ENCODE measurements at regions not wholly inside any gene's neighbourhood (a gene's known extent, or its start where the extent isn't known, plus 50 kb on each side); places are given as distances from the start of the nearest gene placed in this dataset.
"Not testable (repeated sequence)": the region's sequence is repeated elsewhere in the genome, so short reads cannot be mapped to it uniquely, and the experiment has no call there.

DNA sequence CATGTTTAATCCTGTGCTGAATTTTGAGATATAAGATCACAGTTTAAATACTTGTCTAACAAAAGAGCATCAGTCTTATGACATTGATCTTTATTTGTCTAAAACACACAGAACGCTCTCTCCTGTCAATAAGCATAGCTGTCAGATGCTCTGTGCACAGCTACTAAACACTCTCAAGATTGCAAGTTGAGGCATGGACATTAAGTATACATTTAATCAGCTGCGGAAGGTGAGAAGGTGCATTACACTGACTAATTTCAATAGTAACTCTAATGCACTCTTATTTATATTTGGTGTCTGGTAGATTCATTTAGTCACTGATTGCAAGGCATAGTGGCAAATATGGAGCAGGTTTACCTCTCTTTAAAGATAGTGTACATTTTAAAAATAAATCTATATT is 580.3 kb upstream of the NRP1 start:
- Histone ChIP-seq H4K20me1 (ENCODE audit: insufficient read depth) (no peaks in the 10 kb centered on the region), H3K4me3 (no peak overlapping the region), H3K4me2 (ENCODE audit: unreplicated experiment) (no peak overlapping the region), H3K9me3 (ENCODE audit: low read depth) (no peaks in the 10 kb centered on the region), H3K4me1 (ENCODE audit: insufficient read depth) (no peaks in the 10 kb centered on the region), H3F3A (ENCODE audit: insufficient read depth) (no peaks in the 10 kb centered on the region), H3K9me2 (ENCODE audit: insufficient read depth) (no peaks in the 10 kb centered on the region), H3K79me2 (ENCODE audit: insufficient read depth) (no peaks in the 10 kb centered on the region), H3K27ac (no peak overlapping the region), H3K9ac (no peak overlapping the region), H2AFZ (no peak overlapping the region), H3K27me3 (replicated peaks; ENCODE audit: insufficient read depth) (0 out of 2 replicates have a peak, but pooled peaks cover 5% of the 10 kb centered on the region), H3K36me3 (ENCODE audit: low read depth) (no peaks in the 10 kb centered on the region)
- TF ChIP-seq EZH2 (IDR thresholded peaks at IDR 0.05; ENCODE audit: insufficient read depth, poor library complexity, severe bottlenecking) (no peak), EZH2phosphoT487 (IDR thresholded peaks at IDR 0.05; ENCODE audit: insufficient read depth, low read depth) (no peak)
- 93 to 96% methylated on average over 2 of the region's 2 CpGs for WGBS, 2 experiments (ENCODE audit: low coverage in 1 of 2, low lambda C conversion rate in 2 of 2, missing lambda C conversion rate in 2 of 2)
- DNase-seq: no peak
- in situ Hi-C loops (cut with MboI): no loop called here

DNA sequence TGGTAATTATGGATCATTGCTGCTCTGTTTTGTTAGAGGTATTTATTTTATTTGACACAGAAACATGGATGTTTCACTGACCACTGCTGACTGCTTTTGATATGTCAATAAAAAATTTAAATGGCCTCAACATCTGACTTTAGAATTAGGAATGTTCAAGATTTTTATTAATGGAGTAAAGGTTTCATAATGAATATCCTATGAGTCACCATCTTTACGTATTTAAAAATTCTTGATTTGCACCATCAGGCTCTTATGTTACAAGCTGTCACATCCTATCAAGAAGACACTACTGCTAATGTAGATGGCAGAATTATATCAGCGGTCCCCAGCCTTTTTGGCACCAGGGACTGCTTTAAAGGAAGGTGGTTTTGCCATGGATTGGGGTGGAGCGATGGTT is 578.7 kb upstream of the NRP1 start:
- in situ Hi-C loops (cut with MboI): no loop called here
- no peak overlapping the region for H3K4me2 ChIP-seq (ENCODE audit: unreplicated experiment)
- no peaks in the 10 kb centered on the region for H3K9me2 ChIP-seq (ENCODE audit: insufficient read depth)
- no peaks in the 10 kb centered on the region for H3K4me1 ChIP-seq (ENCODE audit: insufficient read depth)
- no peaks in the 10 kb centered on the region for H3F3A ChIP-seq (ENCODE audit: insufficient read depth)
- 0 out of 2 replicates have a peak, but pooled peaks cover 5% of the 10 kb centered on the region for H3K27me3 ChIP-seq (replicated peaks; ENCODE audit: insufficient read depth)
- H2AFZ ChIP-seq: no peak overlapping the region
- no peak overlapping the region for H3K9ac ChIP-seq
- WGBS, 2 experiments (ENCODE audit: low coverage in 1 of 2, low lambda C conversion rate in 2 of 2, missing lambda C conversion rate in 2 of 2): 69 to 75% methylated on average over 3 of the region's 3 CpGs
- no peaks in the 10 kb centered on the region for H3K36me3 ChIP-seq (ENCODE audit: low read depth)
- no peaks in the 10 kb centered on the region for H4K20me1 ChIP-seq (ENCODE audit: insufficient read depth)
- DNase-seq: peak; percentile 6
- H3K9me3 ChIP-seq (ENCODE audit: low read depth): no peaks in the 10 kb centered on the region
- H3K79me2 ChIP-seq (ENCODE audit: insufficient read depth): no peaks in the 10 kb centered on the region
- TF ChIP-seq EZH2 (IDR thresholded peaks at IDR 0.05; ENCODE audit: insufficient read depth, poor library complexity, severe bottlenecking) (no peak), EZH2phosphoT487 (IDR thresholded peaks at IDR 0.05; ENCODE audit: insufficient read depth, low read depth) (no peak)
- no peak overlapping the region for H3K27ac ChIP-seq
- H3K4me3 ChIP-seq: no peak overlapping the region

DNA sequence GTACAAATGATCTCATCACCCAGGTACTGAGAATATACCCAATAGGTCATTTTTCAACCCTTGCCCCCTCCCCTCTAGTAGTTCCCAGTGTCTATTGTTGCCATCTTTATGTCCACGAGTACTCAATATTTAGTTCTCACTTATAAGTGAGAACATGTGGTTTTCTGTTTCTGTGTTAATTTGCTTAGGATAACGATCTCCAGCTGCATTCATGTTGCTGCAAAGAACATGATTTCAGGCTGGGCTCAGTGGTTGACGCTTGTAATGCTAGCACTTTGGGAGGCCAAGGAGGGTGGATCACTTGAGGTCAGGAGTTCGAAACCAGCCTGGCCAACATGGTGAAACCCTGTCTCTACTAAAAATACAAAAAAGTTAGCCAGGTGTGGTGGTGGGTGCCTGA is 575.0 kb upstream of the NRP1 start:
- H3K27ac ChIP-seq; H3K27me3 ChIP-seq (replicated peaks; ENCODE audit: insufficient read depth); H3K4me2 ChIP-seq (ENCODE audit: unreplicated experiment); H2AFZ ChIP-seq; H3K4me3 ChIP-seq; H3K79me2 ChIP-seq (ENCODE audit: insufficient read depth); H3K4me1 ChIP-seq (ENCODE audit: insufficient read depth); H3K9me3 ChIP-seq (ENCODE audit: low read depth); H3K36me3 ChIP-seq (ENCODE audit: low read depth); H4K20me1 ChIP-seq (ENCODE audit: insufficient read depth); H3K9me2 ChIP-seq (ENCODE audit: insufficient read depth); H3K9ac ChIP-seq; DNase-seq; H3F3A ChIP-seq (ENCODE audit: insufficient read depth); in situ Hi-C loops (cut with MboI): not testable (repeated sequence)
- WGBS, 2 experiments (ENCODE audit: low coverage in 1 of 2, low lambda C conversion rate in 2 of 2, missing lambda C conversion rate in 2 of 2): 18 to 25% methylated on average over 4 of the region's 4 CpGs

DNA sequence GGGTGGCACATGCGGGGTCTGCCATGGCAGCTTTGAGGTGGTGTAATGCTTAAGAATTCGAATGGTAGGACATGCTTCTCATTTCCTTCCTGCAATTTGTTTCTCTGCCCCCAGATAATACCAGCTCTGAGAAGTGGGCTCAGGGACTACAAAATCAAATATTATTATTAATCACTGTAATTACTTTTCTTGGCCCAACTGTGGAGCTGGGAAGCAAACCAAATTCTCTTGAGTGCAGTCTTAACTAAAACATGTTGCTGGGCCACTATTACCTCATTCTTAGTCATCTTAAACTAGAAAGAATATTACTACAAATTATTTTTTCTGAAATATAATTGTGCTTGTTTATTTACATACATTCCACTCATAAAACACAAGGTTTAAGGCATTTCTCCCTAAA is 566.7 kb upstream of the NRP1 start:
- 38 to 48% methylated on average over 2 of the region's 2 CpGs for WGBS, 2 experiments (ENCODE audit: low coverage in 1 of 2, low lambda C conversion rate in 2 of 2, missing lambda C conversion rate in 2 of 2)
- Histone ChIP-seq H3K27ac (peak overlapping the region; percentile 47), H3K36me3 (ENCODE audit: low read depth) (no peaks in the 10 kb centered on the region), H4K20me1 (ENCODE audit: insufficient read depth) (no peaks in the 10 kb centered on the region), H2AFZ (no peak overlapping the region; the same call in 1 of the 2 replicates), H3K4me3 (no peak overlapping the region), H3K4me1 (ENCODE audit: insufficient read depth) (peaks cover 24% of the 10 kb centered on the region), H3K79me2 (ENCODE audit: insufficient read depth) (no peaks in the 10 kb centered on the region), H3F3A (ENCODE audit: insufficient read depth) (peaks cover 19% of the 10 kb centered on the region), H3K4me2 (ENCODE audit: unreplicated experiment) (peak overlapping the region; percentile 59), H3K27me3 (replicated peaks; ENCODE audit: insufficient read depth) (no peaks in the 10 kb centered on the region), H3K9ac (peak overlapping the region; percentile 28), H3K9me3 (ENCODE audit: low read depth) (no peaks in the 10 kb centered on the region), H3K9me2 (ENCODE audit: insufficient read depth) (no peaks in the 10 kb centered on the region)
- peak; percentile 83 for DNase-seq
- TF ChIP-seq EZH2 (IDR thresholded peaks at IDR 0.05; ENCODE audit: insufficient read depth, poor library complexity, severe bottlenecking) (no peak), EZH2phosphoT487 (IDR thresholded peaks at IDR 0.05; ENCODE audit: insufficient read depth, low read depth) (no peak)
- in situ Hi-C loops (cut with MboI): no loop called here

DNA sequence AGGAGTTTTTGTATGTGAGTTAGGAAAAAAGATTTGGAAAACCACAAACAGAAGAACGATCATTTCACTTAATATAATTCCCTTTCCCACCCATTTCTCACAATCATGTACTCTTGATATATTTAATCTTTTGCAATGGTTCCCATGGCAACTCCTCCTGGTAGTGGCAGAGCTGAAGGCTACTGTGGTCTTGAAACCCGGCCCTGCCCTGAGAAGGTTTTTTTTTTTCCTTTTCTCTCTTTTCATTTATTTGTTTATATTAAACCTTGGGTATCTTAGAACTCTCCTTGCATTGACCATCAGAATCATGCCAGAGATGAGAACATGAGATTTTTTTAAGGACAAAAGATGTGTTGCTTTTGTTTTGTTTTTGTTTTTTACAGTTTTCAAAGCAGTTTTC is 566.1 kb upstream of the NRP1 start:
- H3K9ac ChIP-seq: peak overlapping the region; percentile 28

More for the DNA sequence above, 566.1 kb upstream of the NRP1 start:
- Histone ChIP-seq H3K4me2 (ENCODE audit: unreplicated experiment) (peak overlapping the region; percentile 59), H3F3A (ENCODE audit: insufficient read depth) (peaks cover 19% of the 10 kb centered on the region), H3K9me2 (ENCODE audit: insufficient read depth) (no peaks in the 10 kb centered on the region), H3K79me2 (ENCODE audit: insufficient read depth) (no peaks in the 10 kb centered on the region), H3K27me3 (replicated peaks; ENCODE audit: insufficient read depth) (no peaks in the 10 kb centered on the region), H2AFZ (no peak overlapping the region; the same call in 1 of the 2 replicates), H3K9me3 (ENCODE audit: low read depth) (no peaks in the 10 kb centered on the region), H3K4me1 (ENCODE audit: insufficient read depth) (peaks cover 24% of the 10 kb centered on the region), H3K4me3 (no peak overlapping the region), H4K20me1 (ENCODE audit: insufficient read depth) (no peaks in the 10 kb centered on the region), H3K36me3 (ENCODE audit: low read depth) (no peaks in the 10 kb centered on the region), H3K27ac (peak overlapping the region; percentile 47)
- DNase-seq: peak; percentile 65
- WGBS, 2 experiments (ENCODE audit: low coverage in 1 of 2, low lambda C conversion rate in 2 of 2, missing lambda C conversion rate in 2 of 2): 15 to 27% methylated on average over 2 of the region's 2 CpGs
- in situ Hi-C loops (cut with MboI): no loop called here
- TF ChIP-seq EZH2 (IDR thresholded peaks at IDR 0.05; ENCODE audit: insufficient read depth, poor library complexity, severe bottlenecking) (no peak), EZH2phosphoT487 (IDR thresholded peaks at IDR 0.05; ENCODE audit: insufficient read depth, low read depth) (no peak)
